ENCODE measurements at regions not wholly inside any gene's neighbourhood (a gene's known extent, or its start where the extent isn't known, plus 50 kb on each side); places are given as distances from the start of the nearest gene placed in this dataset.

- no peak for FAIRE-seq
These were observed 206.2 kb upstream of the IRX5 start for GRCh38 chr16:54724346-54724925.

- FAIRE-seq: no peak
These were observed 208.4 kb upstream of the IRX5 start for GRCh38 chr16:54722210-54722676.

GRCh38 chr16:54720259-54720658 is 210.4 kb upstream of the IRX5 start:
- FAIRE-seq: no peak

- no peak for FAIRE-seq
These were observed 211.0 kb upstream of the IRX5 start for GRCh38 chr16:54719624-54720023.

- FAIRE-seq: no peak
These were observed 212.3 kb upstream of the IRX5 start for GRCh38 chr16:54718376-54718775.

GRCh38 chr16:54715011-54715410 is 215.7 kb upstream of the IRX5 start:
- no peak for FAIRE-seq

GRCh38 chr16:54712866-54713265 is 217.8 kb upstream of the IRX5 start:
- FAIRE-seq: no peak

- FAIRE-seq: no peak
These were observed 222.9 kb upstream of the IRX5 start for GRCh38 chr16:54707813-54708212.

- FAIRE-seq: no peak
These were observed 224.3 kb upstream of the IRX5 start for GRCh38 chr16:54706406-54706805.

- FAIRE-seq: no peak
These were observed 227.3 kb upstream of the IRX5 start for GRCh38 chr16:54703339-54703738.

- no peak for FAIRE-seq
These were observed 231.0 kb upstream of the IRX5 start for GRCh38 chr16:54699656-54700055.

- FAIRE-seq: no peak
These were observed 233.0 kb upstream of the IRX5 start for GRCh38 chr16:54697677-54698076.

- FAIRE-seq: no peak
These were observed 233.7 kb upstream of the IRX5 start for GRCh38 chr16:54696970-54697369.

- FAIRE-seq: no peak
These were observed 234.1 kb upstream of the IRX5 start for GRCh38 chr16:54696522-54696921.

- no peak for FAIRE-seq
These were observed 236.0 kb upstream of the IRX5 start for GRCh38 chr16:54694651-54695050.

GRCh38 chr16:54693864-54694263 is 236.8 kb upstream of the IRX5 start:
- FAIRE-seq: no peak

GRCh38 chr16:54690710-54691109 is 240.0 kb upstream of the IRX5 start:
- FAIRE-seq: no peak

- FAIRE-seq: no peak
These were observed 240.4 kb upstream of the IRX5 start for GRCh38 chr16:54690306-54690705.

GRCh38 chr16:54689072-54689865 is 241.4 kb upstream of the IRX5 start:
- FAIRE-seq: no peak

GRCh38 chr16:54688339-54688738 is 242.3 kb upstream of the IRX5 start:
- FAIRE-seq: no peak

GRCh38 chr16:54687043-54687899 is 243.4 kb upstream of the IRX5 start:
- FAIRE-seq: no peak

- FAIRE-seq: no peak
These were observed 245.0 kb upstream of the IRX5 start for GRCh38 chr16:54685682-54686081.

- no peak for FAIRE-seq
These were observed 251.1 kb upstream of the IRX5 start for GRCh38 chr16:54679531-54679930.

Measured in colon (tissue), 2 donors.